ENCODE measurements at regions not wholly inside any gene's neighbourhood (a gene's known extent, or its start where the extent isn't known, plus 50 kb on each side); places are given as distances from the start of the nearest gene placed in this dataset.

GRCh38 chr10:78864761-78865537 is 203.8 kb upstream of the ZMIZ1 start:
- peak in 1 of 10 donors; percentile 61 for DNase-seq
- intact Hi-C loops (cut with DNase I) = no loop called here

DNA sequence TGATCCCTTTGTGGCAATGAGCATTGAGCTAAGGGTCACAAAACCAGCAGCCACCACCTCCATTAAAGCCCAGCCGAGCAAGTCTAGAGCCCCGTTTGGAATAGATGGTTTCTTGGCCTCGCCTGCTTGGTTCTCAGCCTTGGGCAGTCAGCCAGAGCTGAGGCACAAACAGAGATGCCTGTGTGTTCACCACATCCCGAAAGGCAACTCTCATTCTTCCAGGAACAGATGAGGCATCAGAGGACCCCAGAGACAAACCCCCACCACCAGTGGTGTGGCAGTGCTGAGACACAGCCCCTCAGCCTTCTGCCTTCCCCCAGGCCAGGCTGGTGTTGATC is 203.3 kb upstream of the ZMIZ1 start:
- intact Hi-C loops (cut with DNase I) = no loop called here
- DNase-seq = peak in 6 of 10 donors; percentile 29 to 89 (median 40)

DNA sequence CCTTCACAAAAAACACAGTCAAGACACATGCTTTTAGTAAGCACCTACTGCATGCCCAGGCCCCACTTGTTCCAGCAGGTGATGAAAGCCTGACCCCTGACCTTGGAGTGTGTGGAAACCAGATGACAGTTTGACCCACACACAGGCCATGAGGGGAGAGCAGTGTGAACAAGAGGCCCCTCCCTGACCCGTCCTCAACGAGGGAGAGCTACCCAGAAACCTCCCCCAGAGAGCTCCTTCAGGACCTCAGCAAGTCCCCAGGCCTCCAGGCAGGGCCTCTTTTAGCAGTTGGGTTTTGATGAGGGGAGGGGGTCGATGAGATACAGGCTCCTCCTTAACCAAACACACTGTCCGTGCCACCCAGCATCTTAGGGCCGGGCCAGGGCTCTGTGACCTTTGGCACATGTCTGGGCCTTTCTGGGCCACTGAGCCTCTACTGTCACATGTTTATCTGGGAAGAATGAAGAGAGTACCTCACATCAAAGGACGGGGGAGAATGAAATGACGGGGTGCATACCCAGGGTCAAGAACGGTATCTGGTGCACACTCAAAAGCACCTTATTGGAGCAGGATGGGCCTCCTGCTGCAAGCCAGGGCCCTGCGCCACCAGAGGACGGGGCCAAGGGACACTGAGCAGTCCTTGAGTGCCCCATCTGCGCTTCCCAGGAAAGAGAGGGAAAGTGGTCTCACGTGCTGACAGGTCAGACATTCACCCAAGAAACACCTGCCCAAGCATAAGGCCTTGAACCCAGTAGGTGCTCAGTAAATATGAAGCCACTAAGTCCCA is 202.6 kb upstream of the ZMIZ1 start:
- intact Hi-C loops (cut with DNase I) = no loop called here
- peak in 1 of 10 donors; percentile 57 for DNase-seq

- DNase-seq = peak in 1 of 10 donors; percentile 75
- intact Hi-C loops (cut with DNase I) = no loop called here
Observed at GRCh38 chr10:78866731-78867554, 201.8 kb upstream of the ZMIZ1 start.

DNA sequence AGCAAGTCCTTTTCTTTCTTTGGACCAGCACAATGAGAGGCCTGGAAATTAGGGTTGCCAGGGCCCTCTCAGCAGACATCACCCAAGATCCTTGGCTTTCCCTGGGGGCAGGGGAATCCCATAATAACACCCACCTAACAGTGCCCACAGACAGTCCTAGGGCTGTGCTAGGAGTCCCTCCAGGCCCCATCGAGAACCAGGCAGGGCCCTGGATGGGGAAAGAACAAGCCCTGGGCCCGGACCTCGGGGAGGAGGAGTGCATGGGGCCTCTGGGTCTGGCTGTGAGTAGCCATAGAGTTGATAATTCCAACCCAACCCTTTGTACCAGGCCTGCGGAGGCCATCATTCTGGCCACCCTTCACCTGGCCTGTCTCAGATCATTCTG is 201.2 kb upstream of the ZMIZ1 start:
- intact Hi-C loops (cut with DNase I) = no loop called here
- no peak for DNase-seq

- no peak for DNase-seq
- intact Hi-C loops (cut with DNase I) = no loop called here
Observed at GRCh38 chr10:78868048-78868447, 200.7 kb upstream of the ZMIZ1 start.

- DNase-seq = no peak
- intact Hi-C loops (cut with DNase I) = no loop called here
Observed at GRCh38 chr10:78868456-78868855, 200.3 kb upstream of the ZMIZ1 start.

- intact Hi-C loops (cut with DNase I) = no loop called here
- no peak for DNase-seq
Observed at GRCh38 chr10:78868861-78869260, 199.9 kb upstream of the ZMIZ1 start.

DNA sequence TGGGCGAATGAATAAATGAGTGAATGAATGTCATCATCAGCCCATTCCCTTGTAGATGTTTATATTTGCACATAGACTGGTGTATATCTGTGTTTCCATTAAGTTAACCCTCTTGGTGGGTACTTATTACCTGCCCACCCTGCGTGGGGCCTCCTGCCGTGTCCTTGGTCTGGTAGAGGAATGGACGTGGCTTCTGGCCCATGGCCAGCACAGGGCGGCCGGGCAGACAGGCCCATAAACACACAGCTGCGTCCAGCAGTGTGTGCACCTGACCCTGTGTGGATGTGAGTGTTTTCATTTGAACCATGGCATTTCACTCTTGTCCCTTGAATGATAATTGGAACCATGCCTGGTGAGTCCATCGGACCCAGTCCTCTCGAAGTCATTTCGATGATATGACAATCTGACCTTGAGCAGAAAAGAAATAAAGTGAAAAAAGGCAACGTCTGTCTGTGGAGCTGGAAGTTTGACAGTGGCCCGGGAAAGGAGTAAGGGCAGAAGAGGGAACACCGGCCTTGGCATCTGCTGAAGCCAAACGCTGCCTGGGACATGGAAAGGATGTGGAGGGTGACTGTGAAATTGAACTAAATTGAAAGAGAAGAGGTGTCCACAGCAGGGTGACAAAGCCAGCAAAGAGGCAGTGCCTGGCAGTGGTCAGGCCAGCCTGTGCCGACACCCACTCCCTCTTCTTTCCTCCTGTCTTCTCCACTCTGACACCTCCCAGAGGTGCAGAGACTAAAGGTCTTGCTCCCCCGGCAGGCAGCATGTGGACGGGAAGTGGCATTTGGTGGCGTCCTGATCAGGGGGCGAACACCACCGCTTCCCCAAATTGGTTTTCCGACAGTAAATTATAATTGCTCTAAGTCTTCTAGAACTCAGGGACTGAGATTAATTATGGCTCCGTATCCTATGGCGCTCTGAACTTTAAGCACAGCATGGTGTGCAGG is 199.0 kb upstream of the ZMIZ1 start:
- peak in 1 of 10 donors; percentile 59 for DNase-seq
- intact Hi-C loops (cut with DNase I) = no loop called here

DNA sequence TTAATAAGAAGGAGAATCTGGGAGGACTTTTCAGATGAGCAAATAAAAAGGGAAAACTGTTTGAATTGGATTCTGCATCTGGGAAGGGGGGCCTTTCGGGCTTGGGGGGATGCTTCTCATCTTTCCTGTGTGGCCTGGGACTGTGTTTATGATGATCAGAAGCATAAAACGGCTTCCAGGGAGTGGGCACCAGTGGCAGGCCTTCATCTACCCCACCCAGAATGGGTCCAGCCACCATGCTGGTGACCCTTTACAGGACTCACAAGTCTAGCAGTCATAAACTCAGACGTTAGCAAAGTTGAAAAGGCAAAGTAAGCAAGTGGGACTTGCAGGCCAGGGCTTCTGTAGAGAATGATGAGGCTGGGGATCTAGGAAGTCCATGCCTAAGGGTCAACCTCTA is 198.3 kb upstream of the ZMIZ1 start:
- DNase-seq = no peak
- intact Hi-C loops (cut with DNase I) = no loop called here

- intact Hi-C loops (cut with DNase I) = no loop called here
- no peak for DNase-seq
Observed at GRCh38 chr10:78871796-78872195, 197.0 kb upstream of the ZMIZ1 start.

- DNase-seq = no peak
- intact Hi-C loops (cut with DNase I) = no loop called here
Observed at GRCh38 chr10:78873413-78873812, 195.4 kb upstream of the ZMIZ1 start.

DNA sequence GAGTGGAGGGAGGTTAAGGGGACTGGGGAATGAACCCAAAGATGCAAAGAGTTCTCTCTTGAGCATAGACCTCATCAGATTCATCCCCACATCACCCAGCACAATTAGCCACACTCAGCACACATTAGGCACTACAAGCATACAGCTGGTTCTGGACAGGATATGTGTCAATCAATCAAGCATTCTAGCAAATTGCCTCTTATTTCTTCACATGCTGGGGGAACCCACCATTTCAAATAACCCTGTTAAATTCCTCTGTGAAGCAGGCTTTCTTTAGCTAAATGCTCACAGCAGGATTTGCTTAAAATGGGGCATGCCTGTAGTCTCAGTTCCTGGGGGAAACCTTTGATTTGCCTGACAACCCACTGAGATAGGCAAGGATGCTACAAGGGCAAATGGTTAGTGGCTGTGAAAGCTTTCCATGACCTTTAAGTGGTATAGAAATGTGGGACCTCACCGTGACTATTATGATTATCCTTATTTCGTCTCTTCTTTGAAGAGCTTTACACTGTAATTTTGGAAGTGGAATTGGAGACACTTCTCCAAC is 193.4 kb upstream of the ZMIZ1 start:
- no peak for DNase-seq
- intact Hi-C loops (cut with DNase I) = no loop called here

- DNase-seq = no peak
Observed at GRCh38 chr10:78875932-78876331, 192.8 kb upstream of the ZMIZ1 start.

DNA sequence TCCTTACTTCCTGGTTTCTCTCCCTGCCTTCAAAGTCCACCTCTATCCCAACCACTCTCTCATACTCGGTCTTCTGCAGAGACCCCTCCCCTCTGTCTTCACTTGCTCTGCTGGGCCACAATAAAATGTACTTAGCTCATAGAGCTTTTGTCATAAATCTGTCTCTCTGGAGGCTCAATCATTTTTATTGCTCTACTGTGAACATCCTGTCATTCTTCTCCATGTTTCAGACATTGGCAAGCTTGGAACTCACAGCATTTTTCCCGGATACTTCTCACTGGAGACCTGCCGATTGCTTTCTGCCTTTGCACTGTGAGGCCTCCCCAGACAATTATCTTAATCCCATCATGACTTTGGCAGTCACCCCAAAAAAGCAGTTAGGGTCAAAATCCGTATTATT is 192.3 kb upstream of the ZMIZ1 start:
- DNase-seq = no peak
- intact Hi-C loops (cut with DNase I) = no loop called here

More at GRCh38 chr10:78875932-78876331, 192.8 kb upstream of the ZMIZ1 start:
- intact Hi-C loops (cut with DNase I) = no loop called here

DNA sequence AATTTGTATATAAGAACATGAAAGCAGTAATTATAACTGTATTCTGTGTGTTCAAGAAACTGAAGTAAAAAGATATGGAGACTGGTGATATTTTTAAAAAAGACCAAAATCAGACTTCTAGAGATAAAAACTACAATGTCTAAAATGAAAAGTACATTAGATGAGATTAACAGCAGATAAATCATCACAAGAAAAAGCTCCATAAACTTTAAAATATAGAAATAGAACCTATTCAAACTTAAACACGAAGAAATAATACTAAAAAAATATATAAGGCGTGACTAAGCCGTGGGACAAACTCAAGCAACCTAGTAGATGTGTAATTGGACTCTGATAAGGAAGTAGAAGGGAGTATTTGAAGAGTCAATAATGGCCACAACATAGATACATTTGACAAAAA is 189.1 kb upstream of the ZMIZ1 start:
- intact Hi-C loops (cut with DNase I) = no loop called here
- DNase-seq = no peak

- no peak for DNase-seq
- intact Hi-C loops (cut with DNase I) = no loop called here
Observed at GRCh38 chr10:78886129-78886528, 182.6 kb upstream of the ZMIZ1 start.

- intact Hi-C loops (cut with DNase I) = no loop called here
- DNase-seq = no peak
Observed at GRCh38 chr10:78889536-78890063, 179.2 kb upstream of the ZMIZ1 start.

GRCh38 chr10:78890506-78890905 is 178.3 kb upstream of the ZMIZ1 start:
- DNase-seq = no peak
- intact Hi-C loops (cut with DNase I) = no loop called here

- no peak for DNase-seq
- intact Hi-C loops (cut with DNase I) = no loop called here
Observed at GRCh38 chr10:78891741-78892140, 177.0 kb upstream of the ZMIZ1 start.
